AG10803 (cell line): ENCODE measurements at regions not wholly inside any gene's neighbourhood (a gene's known extent, or its start where the extent isn't known, plus 50 kb on each side); places are given as distances from the start of the nearest gene placed in this dataset.

Source experiments
- DNase-seq: peaks from one replicate; pipeline ENCODE4 v3.0.0; 2010; ENCODE audit warnings: low read depth
- H3K4me3 ChIP-seq: 2 replicates; pipeline ENCODE4 v1.5.1; 2011; ENCODE audit warnings: mild to moderate bottlenecking, low read length, control low read depth
- CTCF ChIP-seq: conservative IDR thresholded peaks from 2 replicates; pipeline ENCODE4 v1.5.1; 2011; ENCODE audit warnings: mild to moderate bottlenecking, low read length, control low read depth, inconsistent platforms

GRCh38 chr22:25389541-25389919 is 170.1 kb downstream of the CRYBB2 start:
- TF ChIP-seq CTCF: no peak
- DNase-seq: no peak
- H3K4me3 ChIP-seq: no peak overlapping the region

- no peak overlapping the region for H3K4me3 ChIP-seq
- no peak for DNase-seq
- TF ChIP-seq CTCF: no peak
Observed at GRCh38 chr22:25390297-25391240, 171.1 kb downstream of the CRYBB2 start.

- DNase-seq: no peak
- no peak overlapping the region for H3K4me3 ChIP-seq
- TF ChIP-seq CTCF: no peak
Observed at GRCh38 chr22:25392584-25392983, 171.9 kb upstream of the GRK3 start.

- TF ChIP-seq CTCF: no peak
- no peak overlapping the region for H3K4me3 ChIP-seq
- no peak for DNase-seq
Observed at GRCh38 chr22:25393121-25393805, 171.2 kb upstream of the GRK3 start.

- no peak for DNase-seq
- H3K4me3 ChIP-seq: no peak overlapping the region
- no peak for TF ChIP-seq CTCF
Observed at GRCh38 chr22:25395468-25395867, 169.0 kb upstream of the GRK3 start.

GRCh38 chr22:25395915-25396314 is 168.6 kb upstream of the GRK3 start:
- no peak for TF ChIP-seq CTCF
- no peak for DNase-seq
- no peak overlapping the region for H3K4me3 ChIP-seq
